ENCODE measurements at regions not wholly inside any gene's neighbourhood (a gene's known extent, or its start where the extent isn't known, plus 50 kb on each side); places are given as distances from the start of the nearest gene placed in this dataset.

GRCh38 chr17:11056926-11057325 is 184.1 kb upstream of the SHISA6 start:
- TF ChIP-seq, protein P1, sequence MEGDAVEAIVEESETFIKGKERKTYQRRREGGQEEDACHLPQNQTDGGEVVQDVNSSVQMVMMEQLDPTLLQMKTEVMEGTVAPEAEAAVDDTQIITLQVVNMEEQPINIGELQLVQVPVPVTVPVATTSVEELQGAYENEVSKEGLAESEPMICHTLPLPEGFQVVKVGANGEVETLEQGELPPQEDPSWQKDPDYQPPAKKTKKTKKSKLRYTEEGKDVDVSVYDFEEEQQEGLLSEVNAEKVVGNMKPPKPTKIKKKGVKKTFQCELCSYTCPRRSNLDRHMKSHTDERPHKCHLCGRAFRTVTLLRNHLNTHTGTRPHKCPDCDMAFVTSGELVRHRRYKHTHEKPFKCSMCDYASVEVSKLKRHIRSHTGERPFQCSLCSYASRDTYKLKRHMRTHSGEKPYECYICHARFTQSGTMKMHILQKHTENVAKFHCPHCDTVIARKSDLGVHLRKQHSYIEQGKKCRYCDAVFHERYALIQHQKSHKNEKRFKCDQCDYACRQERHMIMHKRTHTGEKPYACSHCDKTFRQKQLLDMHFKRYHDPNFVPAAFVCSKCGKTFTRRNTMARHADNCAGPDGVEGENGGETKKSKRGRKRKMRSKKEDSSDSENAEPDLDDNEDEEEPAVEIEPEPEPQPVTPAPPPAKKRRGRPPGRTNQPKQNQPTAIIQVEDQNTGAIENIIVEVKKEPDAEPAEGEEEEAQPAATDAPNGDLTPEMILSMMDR (IDR thresholded peaks at IDR 0.05; ENCODE audit: insufficient read depth, low read length, poor library complexity, severe bottlenecking), result no peak
- H3K27me3 ChIP-seq (ENCODE audit: control insufficient read depth, insufficient read depth, low read length), result no peaks in the 10 kb centered on the region
- DNase-seq (ENCODE audit: low read depth), result no peak
- H3K36me3 ChIP-seq (ENCODE audit: control insufficient read depth, insufficient read depth, low read length), result no peaks in the 10 kb centered on the region
- no peak overlapping the region for H3K4me3 ChIP-seq (ENCODE audit: low read depth, low read length)

- Histone ChIP-seq H3K36me3 (ENCODE audit: control insufficient read depth, insufficient read depth, low read length) (no peaks in the 10 kb centered on the region), H3K27me3 (ENCODE audit: control insufficient read depth, insufficient read depth, low read length) (no peaks in the 10 kb centered on the region), H3K4me3 (ENCODE audit: low read depth, low read length) (no peak overlapping the region)
- TF ChIP-seq, protein P1 (IDR thresholded peaks at IDR 0.05; ENCODE audit: insufficient read depth, low read length, poor library complexity, severe bottlenecking), result no peak
- DNase-seq (ENCODE audit: low read depth), result no peak
Observed at GRCh38 chr17:11053846-11054245, 187.2 kb upstream of the SHISA6 start.

DNA sequence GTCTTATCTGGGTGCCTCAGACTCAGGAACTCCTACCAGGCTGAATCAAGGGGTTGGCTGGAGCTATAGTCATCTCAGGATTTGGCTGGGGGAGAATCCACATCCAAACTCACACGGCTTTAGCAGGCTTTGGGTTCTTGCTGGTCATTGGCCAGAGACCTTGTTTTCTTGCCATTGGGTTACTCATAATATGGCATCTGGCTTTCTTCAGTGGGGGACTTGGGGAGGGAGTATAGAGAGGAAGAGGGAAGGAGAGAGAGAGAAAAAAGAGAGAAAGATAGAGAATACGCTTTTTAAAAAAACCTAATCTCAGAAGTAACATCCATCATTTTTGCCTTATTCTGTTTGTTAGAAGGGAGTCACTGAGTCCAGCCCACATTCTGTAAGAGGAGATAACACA is 191.5 kb upstream of the SHISA6 start:
- Histone ChIP-seq H3K36me3 (ENCODE audit: control insufficient read depth, insufficient read depth, low read length) (no peaks in the 10 kb centered on the region), H3K27me3 (ENCODE audit: control insufficient read depth, insufficient read depth, low read length) (no peaks in the 10 kb centered on the region), H3K4me3 (ENCODE audit: low read depth, low read length) (no peak overlapping the region)
- no peak for DNase-seq (ENCODE audit: low read depth)
- TF ChIP-seq, protein P1 (IDR thresholded peaks at IDR 0.05; ENCODE audit: insufficient read depth, low read length, poor library complexity, severe bottlenecking), result no peak

GRCh38 chr17:11047228-11047627 is 193.8 kb upstream of the SHISA6 start:
- Histone ChIP-seq H3K4me3 (ENCODE audit: low read depth, low read length) (no peak overlapping the region), H3K36me3 (ENCODE audit: control insufficient read depth, insufficient read depth, low read length) (no peaks in the 10 kb centered on the region), H3K27me3 (ENCODE audit: control insufficient read depth, insufficient read depth, low read length) (no peaks in the 10 kb centered on the region)
- TF ChIP-seq, protein P1 (IDR thresholded peaks at IDR 0.05; ENCODE audit: insufficient read depth, low read length, poor library complexity, severe bottlenecking), result no peak
- no peak for DNase-seq (ENCODE audit: low read depth)

DNA sequence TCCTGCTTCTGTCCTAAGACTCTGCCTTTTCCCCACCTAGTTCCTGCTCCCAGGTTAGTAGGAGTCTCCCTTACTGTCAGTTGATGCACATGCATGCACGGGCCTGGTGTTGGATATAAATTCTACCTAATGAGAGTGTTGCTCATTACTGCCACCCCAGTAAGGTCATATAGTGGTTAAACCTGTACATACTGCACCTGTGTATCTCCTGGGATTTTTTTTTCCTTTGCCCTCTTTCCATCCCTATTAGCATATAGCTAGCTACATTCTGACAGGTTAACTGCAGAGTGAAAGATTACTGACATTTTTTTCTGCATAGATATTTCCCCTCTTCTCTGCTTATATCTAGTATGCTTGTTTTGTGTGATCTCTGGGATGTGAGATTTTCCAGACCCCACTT is 201.5 kb upstream of the PIRT start:
- no peaks in the 10 kb centered on the region for H3K36me3 ChIP-seq (ENCODE audit: control insufficient read depth, insufficient read depth, low read length)
- H3K4me3 ChIP-seq (ENCODE audit: low read depth, low read length), result no peak overlapping the region
- no peaks in the 10 kb centered on the region for H3K27me3 ChIP-seq (ENCODE audit: control insufficient read depth, insufficient read depth, low read length)
- DNase-seq (ENCODE audit: low read depth), result no peak
- TF ChIP-seq, protein P1 (IDR thresholded peaks at IDR 0.05; ENCODE audit: insufficient read depth, low read length, poor library complexity, severe bottlenecking), result no peak

DNA sequence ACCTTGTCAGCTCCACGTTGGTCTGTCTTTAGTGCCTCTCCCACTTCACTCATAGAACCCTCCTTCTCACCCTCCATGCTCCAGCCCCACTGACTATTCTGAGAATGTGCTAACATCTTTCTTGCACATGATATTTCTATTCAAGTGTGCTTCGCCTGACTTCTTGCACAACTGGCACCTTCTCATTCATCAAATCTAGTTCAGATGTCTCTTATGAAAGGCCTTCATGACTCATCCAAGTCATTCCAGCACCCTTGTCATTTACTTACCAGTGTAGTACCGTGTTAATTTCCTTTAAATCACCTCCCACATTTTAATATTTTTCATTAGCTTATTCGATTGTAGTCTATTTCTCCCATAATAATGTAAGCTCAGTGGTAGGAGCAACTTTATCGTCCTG is 197.8 kb upstream of the PIRT start:
- Histone ChIP-seq H3K36me3 (ENCODE audit: control insufficient read depth, insufficient read depth, low read length) (no peaks in the 10 kb centered on the region), H3K27me3 (ENCODE audit: control insufficient read depth, insufficient read depth, low read length) (no peaks in the 10 kb centered on the region), H3K4me3 (ENCODE audit: low read depth, low read length) (no peak overlapping the region)
- TF ChIP-seq, protein P1 (IDR thresholded peaks at IDR 0.05; ENCODE audit: insufficient read depth, low read length, poor library complexity, severe bottlenecking), result no peak
- DNase-seq (ENCODE audit: low read depth), result no peak

Data from kidney epithelial cell (primary cell).